Caki2 (cell line): ENCODE measurements at regions not wholly inside any gene's neighbourhood (a gene's known extent, or its start where the extent isn't known, plus 50 kb on each side); places are given as distances from the start of the nearest gene placed in this dataset.
"Not testable (repeated sequence)": the region's sequence is repeated elsewhere in the genome, so short reads cannot be mapped to it uniquely, and the experiment has no call there.

Source experiments
- DNase-seq: peaks from one replicate; pipeline ENCODE4 v3.0.0-alpha.2; 2015; ENCODE audit warnings: low read depth
- in situ Hi-C: cut with HindIII; loops from 2 replicates; pipeline ENCODE4 v1.10.0; 2016; ENCODE audit warnings: low sequenced_read_pairs, low pct_unique_long_range_greater_than_20kb, mixed read lengths

- in situ Hi-C loops: no loop called here
These were observed 177.0 kb upstream of the IRS2 start for GRCh38 chr13:109963384-109963783.

GRCh38 chr13:109959903-109960302, 173.5 kb upstream of the IRS2 start:
- in situ Hi-C loops: no loop called here
- DNase-seq: no peak

More at GRCh38 chr13:109963384-109963783, 177.0 kb upstream of the IRS2 start:
- DNase-seq: no peak

GRCh38 chr13:109957875-109958274, 171.5 kb upstream of the IRS2 start:
- DNase-seq: no peak
- in situ Hi-C loops: no loop called here

- no peak for DNase-seq
- in situ Hi-C loops: no loop called here
These were observed 169.2 kb upstream of the IRS2 start for GRCh38 chr13:109955598-109955997.

GRCh38 chr13:109954441-109954840, 168.1 kb upstream of the IRS2 start:
- in situ Hi-C loops: no loop called here
- no peak for DNase-seq

GRCh38 chr13:109951491-109951890, 165.1 kb upstream of the IRS2 start:
- DNase-seq: no peak
- in situ Hi-C loops: no loop called here

- DNase-seq: no peak
- in situ Hi-C loops: no loop called here
These were observed 163.0 kb upstream of the IRS2 start for GRCh38 chr13:109949397-109949796.

GRCh38 chr13:109947006-109947405, 160.6 kb upstream of the IRS2 start:
- in situ Hi-C loops: no loop called here
- DNase-seq: no peak

GRCh38 chr13:109945206-109945960, 159.0 kb upstream of the IRS2 start:
- in situ Hi-C loops: no loop called here
- DNase-seq: peak; percentile 11

- in situ Hi-C loops: no loop called here
- DNase-seq: peak; percentile 4
These were observed 155.6 kb upstream of the IRS2 start for GRCh38 chr13:109941951-109942350.

GRCh38 chr13:109941221-109941620, 154.8 kb upstream of the IRS2 start:
- no peak for DNase-seq

GRCh38 chr13:109940637-109941036, 154.3 kb upstream of the IRS2 start:
- in situ Hi-C loops: no loop called here

More at GRCh38 chr13:109941221-109941620, 154.8 kb upstream of the IRS2 start:
- in situ Hi-C loops: no loop called here

GRCh38 chr13:109939838-109940237, 153.5 kb upstream of the IRS2 start:
- in situ Hi-C loops: no loop called here
- DNase-seq: no peak

More at GRCh38 chr13:109940637-109941036, 154.3 kb upstream of the IRS2 start:
- no peak for DNase-seq

GRCh38 chr13:109939180-109939579, 152.8 kb upstream of the IRS2 start:
- in situ Hi-C loops: no loop called here
- no peak for DNase-seq

GRCh38 chr13:109938255-109938936, 152.0 kb upstream of the IRS2 start:
- in situ Hi-C loops: no loop called here
- DNase-seq: no peak

- in situ Hi-C loops, DNase-seq: not testable (repeated sequence)
These were observed 148.1 kb upstream of the IRS2 start for GRCh38 chr13:109934520-109934919.

GRCh38 chr13:109933476-109933875, 147.1 kb upstream of the IRS2 start:
- DNase-seq: no peak
- in situ Hi-C loops: no loop called here

GRCh38 chr13:109924376-109924775, 138.0 kb upstream of the IRS2 start:
- no peak for DNase-seq
- in situ Hi-C loops: no loop called here

GRCh38 chr13:109922518-109922917, 136.1 kb upstream of the IRS2 start:
- in situ Hi-C loops: no loop called here
- no peak for DNase-seq
